ENCODE measurements at regions not wholly inside any gene's neighbourhood (a gene's known extent, or its start where the extent isn't known, plus 50 kb on each side); places are given as distances from the start of the nearest gene placed in this dataset.

DNA sequence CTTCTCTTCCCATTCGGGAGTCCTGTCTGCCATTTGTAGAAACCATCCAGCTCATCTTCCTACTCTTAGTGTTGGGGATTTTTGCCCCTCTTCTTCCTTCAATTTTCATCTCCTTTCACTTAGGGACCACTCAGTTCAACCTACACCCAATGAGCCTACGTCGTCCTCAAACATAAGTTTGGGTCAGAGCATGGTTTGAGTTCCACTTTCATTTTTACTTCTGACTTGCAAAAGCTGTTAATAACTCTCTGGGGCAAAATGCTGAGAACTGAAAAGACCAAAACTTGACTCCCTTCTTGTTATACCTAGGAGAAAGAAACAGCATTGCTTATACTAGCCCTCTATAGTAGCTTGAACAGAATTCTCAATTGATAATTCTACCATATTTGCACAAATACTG is 381.5 kb upstream of the MPDZ start:
- DNase-seq (ENCODE audit: low spot score): no peak
- ChIA-PET POLR2A (ENCODE audit: low non-redundant PET) (no interaction called here), CTCF (interaction anchor here (0.6 to 0.8 kb wide), 2 partner anchors 32 to 1528 kb away, joined by 3 to 4 read pairs; no protein-coding TSS in a partner anchor)
- TF ChIP-seq, protein P1, sequence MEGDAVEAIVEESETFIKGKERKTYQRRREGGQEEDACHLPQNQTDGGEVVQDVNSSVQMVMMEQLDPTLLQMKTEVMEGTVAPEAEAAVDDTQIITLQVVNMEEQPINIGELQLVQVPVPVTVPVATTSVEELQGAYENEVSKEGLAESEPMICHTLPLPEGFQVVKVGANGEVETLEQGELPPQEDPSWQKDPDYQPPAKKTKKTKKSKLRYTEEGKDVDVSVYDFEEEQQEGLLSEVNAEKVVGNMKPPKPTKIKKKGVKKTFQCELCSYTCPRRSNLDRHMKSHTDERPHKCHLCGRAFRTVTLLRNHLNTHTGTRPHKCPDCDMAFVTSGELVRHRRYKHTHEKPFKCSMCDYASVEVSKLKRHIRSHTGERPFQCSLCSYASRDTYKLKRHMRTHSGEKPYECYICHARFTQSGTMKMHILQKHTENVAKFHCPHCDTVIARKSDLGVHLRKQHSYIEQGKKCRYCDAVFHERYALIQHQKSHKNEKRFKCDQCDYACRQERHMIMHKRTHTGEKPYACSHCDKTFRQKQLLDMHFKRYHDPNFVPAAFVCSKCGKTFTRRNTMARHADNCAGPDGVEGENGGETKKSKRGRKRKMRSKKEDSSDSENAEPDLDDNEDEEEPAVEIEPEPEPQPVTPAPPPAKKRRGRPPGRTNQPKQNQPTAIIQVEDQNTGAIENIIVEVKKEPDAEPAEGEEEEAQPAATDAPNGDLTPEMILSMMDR (conservative IDR thresholded peaks at IDR 0.05; ENCODE audit: low read depth): no peak
- H3K27ac ChIP-seq: no peak overlapping the region

DNA sequence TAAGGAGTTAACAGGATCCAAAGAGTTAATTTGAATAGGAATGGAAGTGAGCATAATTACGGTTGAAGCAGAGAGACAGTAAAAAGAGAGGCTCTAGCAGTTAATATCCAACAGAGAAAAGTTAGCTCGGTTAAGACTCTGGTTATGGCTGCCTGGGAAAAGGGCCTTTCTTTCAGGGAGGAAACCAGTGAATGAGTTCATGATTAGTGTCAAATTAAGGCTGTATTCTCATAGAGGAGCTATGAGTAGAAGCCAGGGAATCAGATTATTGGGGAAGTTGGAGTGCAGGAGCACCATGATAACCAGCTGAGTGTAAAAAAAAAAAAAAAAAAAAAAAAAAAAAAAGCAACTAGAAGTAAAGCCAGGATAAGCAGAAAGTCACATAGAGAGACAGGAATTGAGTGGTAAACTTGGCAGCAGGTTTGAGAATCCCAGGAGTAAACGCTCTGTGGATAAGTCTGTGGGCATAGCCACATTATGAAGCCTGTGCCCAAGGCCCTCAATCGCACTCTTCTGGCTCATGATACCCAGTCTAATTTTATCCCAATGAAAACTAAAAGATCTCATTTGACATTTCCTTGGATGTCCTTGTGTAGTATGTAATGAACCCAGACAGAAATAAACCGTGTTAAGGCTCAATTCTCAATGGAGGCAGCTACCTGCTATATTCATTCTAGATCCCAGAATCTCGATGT is 372.6 kb upstream of the MPDZ start:
- H3K27ac ChIP-seq: no peak overlapping the region
- TF ChIP-seq, protein P1 (conservative IDR thresholded peaks at IDR 0.05; ENCODE audit: low read depth): no peak
- DNase-seq (ENCODE audit: low spot score): no peak
- CTCF ChIA-PET: interaction anchor here (0.7 kb wide), 1 partner anchor 1925 kb away, joined by 3 read pairs; no protein-coding TSS in a partner anchor
- POLR2A ChIA-PET (ENCODE audit: low non-redundant PET): no interaction called here

DNA sequence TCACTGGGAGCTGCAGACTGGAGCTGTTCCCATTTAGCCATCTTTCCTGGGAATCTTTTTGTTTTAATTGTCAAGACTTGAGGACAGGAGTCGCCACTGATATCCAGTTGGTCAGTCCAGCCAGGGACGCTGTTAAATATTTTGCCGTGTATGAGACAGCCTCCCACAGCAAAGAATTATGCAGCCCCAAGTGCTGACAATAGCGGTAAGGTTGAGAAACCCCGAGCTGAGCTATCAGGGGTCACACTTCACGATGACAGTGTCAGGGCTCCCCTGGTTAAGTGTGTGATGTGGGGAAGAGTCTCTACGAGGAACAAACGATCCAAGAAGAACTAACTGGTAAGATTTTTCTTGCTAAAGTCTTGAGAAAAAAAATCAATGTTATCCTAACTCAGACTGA is 372.0 kb upstream of the MPDZ start:
- no peak overlapping the region for H3K27ac ChIP-seq
- ChIA-PET CTCF (no interaction called here), POLR2A (ENCODE audit: low non-redundant PET) (no interaction called here)
- TF ChIP-seq, protein P1 (conservative IDR thresholded peaks at IDR 0.05; ENCODE audit: low read depth): no peak
- DNase-seq (ENCODE audit: low spot score): no peak

DNA sequence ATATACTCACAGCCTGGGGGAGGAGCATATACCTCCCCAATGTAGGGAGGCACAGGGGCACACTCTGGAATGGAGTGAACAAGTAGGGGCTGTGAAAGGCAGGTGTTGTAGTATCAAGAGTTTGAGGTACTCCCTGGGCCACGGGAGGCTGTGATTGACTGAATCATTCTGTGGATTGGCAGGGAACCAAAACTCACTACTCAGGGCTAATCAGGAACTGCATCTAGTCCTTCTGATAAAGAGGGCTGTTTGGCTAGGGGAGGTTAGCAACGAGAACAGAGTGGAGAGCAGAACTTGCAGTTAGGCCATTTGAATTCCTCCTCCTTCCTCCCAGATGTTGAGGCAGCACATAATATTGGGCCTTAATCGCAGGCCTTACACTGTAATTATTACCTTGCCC is 369.2 kb upstream of the MPDZ start:
- DNase-seq (ENCODE audit: low spot score): peak; percentile 9
- H3K27ac ChIP-seq: no peak overlapping the region
- ChIA-PET CTCF (no interaction called here), POLR2A (ENCODE audit: low non-redundant PET) (no interaction called here)
- TF ChIP-seq, protein P1 (conservative IDR thresholded peaks at IDR 0.05; ENCODE audit: low read depth): no peak

DNA sequence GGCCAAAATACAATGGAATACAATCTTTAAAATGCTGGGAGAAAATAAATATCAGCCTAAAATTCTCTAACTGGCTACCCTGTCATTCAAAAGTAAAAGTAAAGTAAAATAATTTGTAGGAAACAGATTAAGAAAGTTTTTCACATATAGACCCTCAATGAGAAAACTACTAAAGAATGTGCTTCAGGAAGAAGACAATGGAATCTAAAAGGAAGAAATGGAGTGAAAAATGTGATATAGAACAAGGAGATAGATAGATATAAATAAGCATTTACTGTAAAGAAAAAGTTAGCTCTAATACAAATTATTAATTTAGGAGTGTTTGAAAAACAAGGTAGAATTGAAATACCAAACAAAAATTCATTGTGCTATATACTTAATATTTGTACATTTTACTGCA is 368.6 kb upstream of the MPDZ start:
- TF ChIP-seq, protein P1 (conservative IDR thresholded peaks at IDR 0.05; ENCODE audit: low read depth): no peak
- CTCF ChIA-PET: no interaction called here
- POLR2A ChIA-PET (ENCODE audit: low non-redundant PET): no interaction called here
- DNase-seq (ENCODE audit: low spot score): no peak
- no peak overlapping the region for H3K27ac ChIP-seq

DNA sequence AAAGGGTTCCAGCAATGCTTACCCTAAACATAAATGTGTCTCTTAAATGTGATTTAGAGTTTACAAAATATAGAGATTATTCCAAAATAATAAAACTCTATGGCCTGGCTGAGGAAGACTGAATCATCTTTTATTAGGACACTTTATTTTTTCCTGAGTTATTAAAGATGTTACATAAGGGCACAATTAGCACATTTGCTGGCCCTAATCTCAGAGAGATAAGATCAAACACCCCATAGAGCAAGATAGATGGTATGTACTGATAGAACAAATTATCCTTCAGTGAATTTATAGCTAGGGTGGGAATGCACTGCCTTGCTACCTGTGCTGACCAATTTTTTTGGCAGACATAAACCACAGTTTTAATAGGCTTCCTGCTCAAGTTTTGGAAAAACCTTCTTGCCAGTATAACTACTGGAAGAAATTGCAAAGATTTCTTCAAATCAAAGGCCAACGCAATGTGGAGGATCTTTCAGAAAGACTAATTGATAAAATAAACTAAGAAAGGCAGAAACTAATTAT is 367.1 kb upstream of the MPDZ start:
- TF ChIP-seq, protein P1 (conservative IDR thresholded peaks at IDR 0.05; ENCODE audit: low read depth): no peak
- ChIA-PET POLR2A (ENCODE audit: low non-redundant PET) (no interaction called here), CTCF (interaction anchor here (0.6 kb wide), 1 partner anchor 225 kb away, joined by 3 read pairs; no protein-coding TSS in a partner anchor)
- no peak overlapping the region for H3K27ac ChIP-seq
- no peak for DNase-seq (ENCODE audit: low spot score)

Data from RWPE1 (cell line).